GM18873 (cell line): ENCODE measurements at regions not wholly inside any gene's neighbourhood (a gene's known extent, or its start where the extent isn't known, plus 50 kb on each side); places are given as distances from the start of the nearest gene placed in this dataset.
"Not testable (repeated sequence)": the region's sequence is repeated elsewhere in the genome, so short reads cannot be mapped to it uniquely, and the experiment has no call there.

Source experiments
- ATAC-seq: cut with Tn5 transposase; IDR thresholded peaks from one replicate; pipeline ENCODE4 v1.9.1; 2021; ENCODE audit warnings: mild to moderate bottlenecking, moderate library complexity, moderate number of reproducible peaks; ENCODE audit not compliant: unreplicated experiment, low FRiP score

DNA sequence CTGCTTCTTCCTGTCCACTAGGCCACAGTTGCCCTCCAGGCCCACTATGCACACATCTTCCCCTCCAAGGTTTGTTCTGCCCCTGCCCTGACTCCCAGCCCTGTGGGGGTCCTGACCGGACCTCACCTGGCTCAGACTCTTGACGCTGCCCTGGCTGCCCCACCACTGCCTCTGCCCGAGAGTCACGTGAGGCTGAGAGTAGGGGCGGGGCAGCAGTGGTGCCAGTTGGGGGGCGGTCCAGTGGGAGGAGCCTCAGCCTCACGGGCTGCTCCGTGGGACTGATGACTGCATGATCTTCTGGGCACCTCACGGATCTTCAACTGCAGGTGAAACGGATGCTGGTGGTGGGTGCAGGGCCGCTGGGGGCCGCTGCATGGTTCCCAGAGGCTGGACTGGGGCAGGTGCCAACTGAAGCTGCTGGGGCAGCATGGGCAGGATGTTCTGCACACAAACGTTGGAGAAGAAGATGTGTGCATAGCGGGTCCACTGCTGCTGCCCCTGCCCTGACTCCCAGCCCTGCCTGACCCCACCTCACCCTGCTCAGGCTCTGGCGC, 77.6 kb downstream of the HHIPL2 start:
- ATAC-seq: not testable (repeated sequence)

DNA sequence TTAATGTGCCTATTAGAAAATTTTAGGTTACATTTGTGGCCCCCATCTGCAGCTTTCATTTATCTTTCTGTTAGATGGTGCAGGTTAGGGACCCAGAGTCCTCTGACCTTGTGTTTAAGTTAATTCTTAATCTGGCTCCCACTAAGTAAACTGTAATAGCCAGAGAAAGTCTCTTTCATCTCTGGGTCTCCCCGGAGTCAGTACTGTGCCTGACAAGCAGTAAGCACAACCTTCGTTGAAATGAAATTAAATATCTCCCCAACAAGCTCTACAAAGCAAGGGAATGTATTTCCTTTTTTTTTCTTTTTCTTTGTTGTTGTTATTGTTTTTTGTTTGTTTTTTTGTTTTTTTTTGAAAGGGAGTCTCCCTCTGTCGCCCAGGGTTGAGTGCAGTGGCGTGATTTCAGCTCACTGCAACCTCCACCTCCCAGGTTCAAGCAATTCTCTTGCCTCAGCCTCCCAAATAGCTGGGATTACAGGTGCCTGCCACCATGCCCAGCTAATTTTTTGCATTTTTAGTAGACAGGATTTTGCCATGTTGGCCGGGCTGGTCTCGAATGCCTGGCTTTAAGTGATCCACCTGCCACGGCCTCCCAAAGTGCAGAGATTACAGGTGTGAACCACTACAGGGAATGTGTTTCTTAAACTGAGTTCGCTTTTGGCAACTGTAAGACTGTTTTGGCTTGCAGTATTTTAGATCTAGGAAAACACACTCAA, 81.6 kb downstream of the HHIPL2 start:
- no peak for ATAC-seq

DNA sequence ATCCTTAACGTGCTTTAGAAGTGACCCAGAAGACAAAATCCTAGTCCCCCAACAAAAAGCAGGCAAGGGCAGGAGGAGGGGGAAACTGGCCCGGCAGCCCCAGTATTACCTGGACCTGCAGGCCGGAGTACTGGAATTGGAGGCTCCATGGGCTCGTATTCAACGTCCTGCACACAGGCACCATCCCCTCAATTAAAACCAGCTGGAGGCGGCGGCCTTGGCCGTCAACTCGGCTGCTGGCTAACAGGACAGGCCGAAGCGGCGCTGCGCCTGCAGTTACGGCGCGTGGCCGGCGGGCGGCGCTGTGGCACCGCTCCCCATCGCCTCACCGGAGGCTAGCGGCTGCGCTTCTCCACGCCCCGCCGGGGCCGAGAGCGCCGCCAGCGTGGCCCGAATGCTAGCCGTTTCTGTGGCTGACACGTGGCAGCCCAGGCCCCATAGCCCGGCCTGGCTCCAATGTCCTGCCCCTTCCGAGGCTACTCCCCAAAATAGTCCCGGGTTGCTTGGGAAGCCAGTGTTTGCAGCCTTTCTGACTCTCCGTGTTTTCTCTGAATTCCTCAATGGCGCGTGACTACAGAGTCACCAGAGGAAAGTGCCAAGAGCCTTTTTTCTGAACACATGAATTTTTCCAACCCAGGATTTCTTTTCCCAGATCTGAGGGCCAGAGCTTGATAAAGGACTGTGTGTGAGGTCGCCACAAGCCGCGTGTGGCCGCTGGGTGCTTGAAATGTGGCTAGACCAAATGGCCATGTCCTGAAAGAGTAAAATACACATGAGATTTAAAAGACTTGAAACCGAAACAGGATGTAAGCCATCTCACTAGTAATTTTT, 82.5 kb downstream of the HHIPL2 start:
- ATAC-seq: peak; percentile 91

DNA sequence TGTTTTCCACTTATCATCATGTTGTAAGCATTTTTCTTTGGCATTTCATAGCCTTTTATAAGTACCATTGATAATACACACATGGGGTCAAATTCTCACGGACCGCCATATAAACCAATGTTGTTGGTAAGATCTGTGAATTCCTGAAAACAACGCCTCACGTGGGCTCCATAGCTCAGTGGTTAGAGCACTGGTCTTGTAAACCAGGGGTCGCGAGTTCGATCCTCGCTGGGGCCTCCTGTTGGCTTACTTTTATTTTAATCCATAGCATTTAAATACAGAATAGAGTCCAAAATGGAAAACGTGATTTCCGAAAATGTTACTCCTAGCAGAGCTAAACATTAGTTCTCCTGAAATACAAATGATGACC, 83.1 kb downstream of the HHIPL2 start:
- ATAC-seq: peak; percentile 6

DNA sequence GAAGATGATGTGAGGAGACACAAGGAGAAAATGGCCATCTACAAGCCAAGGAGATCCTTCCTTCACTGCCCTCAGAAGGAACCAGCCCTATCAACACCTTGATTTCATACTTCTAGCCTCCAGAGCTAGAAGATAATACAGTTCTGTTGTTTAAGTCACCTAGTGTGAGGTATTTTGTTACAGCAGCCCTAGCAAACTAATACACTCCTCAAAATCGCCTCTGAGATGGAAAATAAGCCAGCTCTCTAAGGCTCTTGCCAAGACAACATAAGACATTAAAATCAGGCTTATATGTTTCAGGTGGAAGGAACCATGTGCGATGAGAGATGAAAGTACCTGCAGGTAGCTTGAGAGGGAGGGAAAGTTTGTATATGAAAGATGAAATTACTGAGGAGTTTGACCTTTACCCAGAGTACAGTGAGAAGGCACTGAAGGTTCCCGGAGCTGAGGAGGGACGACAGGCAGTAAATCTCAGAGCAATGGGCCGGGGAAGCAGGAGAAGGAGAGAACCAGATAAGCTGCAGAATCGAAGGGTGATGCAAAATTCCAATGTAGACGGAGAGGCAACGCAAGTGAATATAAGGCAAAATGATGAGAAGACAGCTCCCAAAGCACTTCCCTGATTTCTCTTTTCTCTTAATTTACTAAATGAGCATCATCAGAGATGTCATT, 84.7 kb downstream of the HHIPL2 start:
- no peak for ATAC-seq

DNA sequence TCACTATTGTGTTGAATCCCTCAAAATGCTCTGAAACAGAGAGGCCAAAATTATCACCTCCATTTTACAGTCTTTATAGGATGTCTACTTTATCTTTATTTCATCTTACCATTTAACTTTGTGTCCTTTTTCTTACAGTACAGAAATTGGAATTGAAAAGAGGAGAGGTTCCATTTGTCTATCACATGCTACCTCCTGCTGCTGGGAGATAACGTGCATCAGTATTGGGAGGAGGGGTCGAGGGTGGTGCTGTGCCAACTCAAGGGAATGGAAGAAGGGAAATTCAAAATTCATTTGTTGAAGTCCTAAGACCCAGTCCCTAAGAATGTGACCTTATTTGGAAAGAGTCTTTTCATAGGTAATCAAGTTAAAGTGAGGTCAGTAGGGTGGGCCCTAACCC, 85.3 kb downstream of the HHIPL2 start:
- ATAC-seq: no peak

DNA sequence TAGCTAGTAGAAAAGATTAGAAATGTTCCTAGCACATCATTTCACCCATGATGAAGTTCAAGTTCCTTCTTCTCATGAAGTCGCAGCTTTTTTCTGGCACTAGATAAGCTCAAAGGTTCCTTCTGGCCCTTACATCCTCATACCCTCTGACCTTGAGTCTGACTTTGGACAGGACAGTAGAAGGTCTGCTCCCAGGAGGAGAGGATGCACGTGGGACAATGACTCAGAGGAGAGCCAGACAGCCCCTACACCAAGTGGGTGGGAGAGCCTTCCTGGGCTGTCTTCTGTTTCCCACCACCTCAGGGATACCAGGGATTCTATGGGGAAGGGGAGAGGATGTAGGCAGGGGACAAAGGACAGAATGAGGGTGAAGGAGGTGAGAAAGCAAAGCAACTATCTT, 86.0 kb downstream of the HHIPL2 start:
- ATAC-seq: no peak

DNA sequence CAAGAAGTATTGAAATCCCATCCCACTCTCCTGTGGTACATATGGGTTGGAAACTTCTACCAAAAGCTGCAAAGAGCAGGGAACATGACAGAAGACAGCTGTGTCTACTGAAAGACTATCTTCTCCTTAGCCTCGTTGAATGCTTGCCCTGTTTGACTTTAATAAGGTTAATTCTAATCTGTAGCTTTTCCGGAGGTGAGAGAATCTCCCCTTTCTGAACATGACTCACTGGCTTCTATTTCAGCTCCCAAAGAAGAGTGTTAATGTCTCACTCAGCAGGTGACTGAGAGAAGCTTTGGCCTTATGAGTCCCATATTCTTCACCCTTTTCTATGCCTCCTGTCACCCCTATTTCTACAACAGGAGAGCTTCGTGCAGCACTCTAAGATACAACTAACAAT, 88.3 kb downstream of the HHIPL2 start:
- ATAC-seq: no peak

DNA sequence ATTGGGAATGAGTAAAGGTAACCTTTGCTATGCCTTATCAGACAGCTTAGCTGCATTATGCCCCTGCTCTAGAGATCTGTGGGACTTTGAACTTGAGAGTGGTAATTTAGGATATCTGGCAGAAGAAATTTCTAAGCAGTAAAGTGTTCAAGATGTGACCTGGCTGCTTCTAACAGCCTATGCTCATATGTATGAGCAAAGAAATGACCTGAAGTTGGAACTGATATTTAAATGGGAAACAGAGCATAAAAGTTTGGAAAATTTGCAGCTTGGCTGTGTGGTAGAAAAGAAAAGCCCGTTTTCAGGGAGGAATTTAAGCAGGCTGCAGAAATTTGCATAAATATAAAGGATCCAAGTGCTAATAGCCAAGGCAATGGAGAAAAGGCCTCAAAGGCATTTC, 90.4 kb downstream of the HHIPL2 start:
- ATAC-seq: no peak

DNA sequence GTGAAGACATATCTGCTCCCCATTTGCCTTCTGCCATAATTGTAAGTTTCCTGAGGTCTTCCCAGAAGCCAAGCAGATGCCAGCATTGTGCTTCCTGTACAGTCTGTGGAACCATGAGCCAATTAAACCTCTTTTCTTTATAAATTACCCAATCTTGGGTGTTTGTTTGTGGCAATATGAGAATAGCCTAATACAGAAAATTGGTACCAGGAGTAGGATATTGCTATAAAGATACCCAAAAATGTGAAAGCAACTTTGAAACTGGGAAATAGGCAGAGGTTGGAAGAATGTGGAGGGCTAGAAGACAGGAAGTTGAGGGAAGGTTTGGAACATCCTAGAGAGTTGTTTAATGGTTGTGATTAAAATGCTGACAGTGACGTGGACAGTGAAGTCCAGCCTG, 90.8 kb downstream of the HHIPL2 start:
- ATAC-seq: no peak

DNA sequence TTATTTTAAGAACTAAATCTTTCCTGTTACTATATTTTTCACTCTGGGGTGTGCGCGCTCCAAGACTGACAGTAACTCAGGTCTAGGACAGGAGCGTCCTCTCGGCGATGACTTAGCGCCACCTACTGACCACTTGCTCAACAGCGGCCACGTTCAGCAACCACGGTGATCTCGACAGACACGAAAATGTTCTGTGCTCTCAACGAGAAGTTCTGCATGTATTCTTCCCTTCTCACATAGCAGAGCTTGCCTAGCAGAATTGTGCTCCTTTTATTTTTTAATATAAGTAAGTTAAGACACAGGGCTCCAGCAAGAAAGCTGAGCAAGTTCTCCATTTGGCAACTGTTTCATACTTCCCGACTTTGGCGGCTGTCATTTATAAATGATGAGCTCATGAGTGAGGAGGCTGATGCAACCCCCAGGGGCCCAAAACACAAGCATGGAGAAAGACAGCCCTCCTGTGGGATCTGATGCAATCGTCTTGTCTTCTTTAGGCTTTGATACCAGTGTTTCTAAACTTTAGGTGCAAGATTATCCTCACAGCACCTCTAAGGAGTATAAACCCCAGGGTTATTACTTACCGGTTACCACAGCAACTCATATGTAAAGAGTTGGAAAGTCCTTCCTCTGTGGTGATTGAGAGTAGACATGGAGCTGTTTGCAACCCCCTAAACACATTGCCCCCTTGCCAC, 92.6 kb downstream of the HHIPL2 start:
- ATAC-seq: peak; percentile 95

DNA sequence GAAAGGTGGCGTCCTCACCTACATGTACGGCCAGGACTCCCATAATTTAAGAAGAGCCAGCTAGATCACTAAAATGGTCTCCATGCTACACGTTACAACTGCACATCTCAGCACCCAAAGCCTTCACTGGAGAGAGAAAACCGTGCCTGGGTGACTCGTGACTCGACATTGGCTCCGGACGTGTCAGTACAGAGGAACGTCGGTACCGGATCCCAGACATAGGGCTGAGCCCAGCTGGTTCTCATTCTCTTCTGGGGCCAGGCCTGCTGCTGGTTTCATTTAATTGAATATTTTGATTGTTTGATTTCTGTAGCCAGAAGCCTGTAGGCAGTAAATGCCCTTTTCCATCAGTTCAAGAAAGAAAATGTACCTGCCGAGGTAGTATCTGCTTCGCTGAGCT, 93.1 kb downstream of the HHIPL2 start:
- ATAC-seq: no peak

DNA sequence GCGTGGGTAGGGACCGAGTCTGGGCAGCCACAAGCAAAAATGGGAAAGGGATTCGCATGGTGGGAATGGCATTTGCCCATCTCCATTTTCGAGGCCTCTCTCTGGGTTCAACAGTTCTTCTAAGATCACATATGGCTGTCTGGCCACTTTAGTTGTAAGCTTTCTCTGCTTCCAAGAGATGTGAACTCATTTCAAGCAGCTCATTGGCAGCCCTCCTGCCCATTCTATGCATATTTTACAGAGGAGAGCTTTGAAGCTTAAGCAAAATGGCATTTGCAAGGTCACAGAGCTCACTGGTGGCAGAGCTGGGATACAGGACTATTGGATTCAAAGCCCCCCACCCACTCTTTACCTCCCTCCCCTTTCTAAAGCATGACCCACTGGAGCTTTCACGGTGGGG, 93.7 kb downstream of the HHIPL2 start:
- no peak for ATAC-seq

DNA sequence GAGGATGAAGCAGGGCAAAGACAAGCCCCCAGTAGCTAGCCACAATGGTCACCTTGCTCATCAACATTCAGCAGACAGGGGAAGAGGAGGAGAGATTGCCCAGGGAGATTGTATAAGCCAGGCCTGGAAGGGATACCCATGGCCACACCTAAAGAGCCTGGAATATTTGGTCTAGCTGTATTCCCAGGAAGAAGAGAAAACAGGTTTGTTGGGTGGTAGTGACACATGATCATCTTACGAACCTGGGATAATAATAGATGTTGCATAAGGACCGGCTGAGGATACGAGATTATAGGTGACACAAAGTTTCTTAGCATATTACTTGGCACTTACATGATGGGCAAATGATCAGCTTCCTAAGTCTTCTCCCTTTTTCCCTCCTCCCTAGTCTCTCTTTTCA, 95.9 kb downstream of the HHIPL2 start:
- no peak for ATAC-seq

DNA sequence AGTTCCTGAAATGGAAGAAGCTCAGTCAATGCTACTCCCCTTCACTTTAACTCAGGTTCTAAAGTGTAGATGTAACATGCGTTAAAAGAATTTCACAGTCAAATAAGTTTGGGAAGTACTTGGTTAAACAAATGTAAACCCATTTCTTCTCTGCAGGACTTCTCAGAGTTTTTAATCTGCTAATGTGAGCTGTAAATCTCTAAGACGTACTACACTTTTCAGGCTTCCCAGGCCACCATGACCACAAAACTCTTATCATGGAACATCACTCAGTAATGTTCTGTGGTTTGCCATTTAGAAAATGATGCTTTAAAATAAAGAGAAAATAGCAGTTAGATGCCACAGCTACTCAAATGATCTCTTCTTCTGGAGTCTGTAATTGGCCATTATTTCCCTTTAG, 104.3 kb downstream of the HHIPL2 start:
- ATAC-seq: no peak

DNA sequence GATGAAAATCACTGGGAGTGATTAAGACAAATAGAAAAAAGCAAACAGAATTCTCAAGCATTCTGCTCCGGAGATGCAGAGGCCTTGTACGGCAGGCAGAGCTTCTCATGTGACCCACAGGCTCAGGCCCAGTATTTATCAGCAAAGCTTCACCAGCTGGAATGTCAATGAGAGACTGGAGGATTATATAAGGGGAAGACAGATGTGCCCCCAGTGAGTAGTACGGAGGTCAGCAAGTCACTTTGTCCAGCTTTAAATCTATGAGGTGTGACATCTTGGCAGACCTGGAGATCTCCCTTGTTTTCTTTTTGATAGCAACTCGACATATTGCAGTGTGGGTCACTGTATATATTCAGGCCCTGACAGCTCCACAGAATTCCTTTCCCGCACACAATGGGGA, 106.8 kb downstream of the HHIPL2 start:
- no peak for ATAC-seq

DNA sequence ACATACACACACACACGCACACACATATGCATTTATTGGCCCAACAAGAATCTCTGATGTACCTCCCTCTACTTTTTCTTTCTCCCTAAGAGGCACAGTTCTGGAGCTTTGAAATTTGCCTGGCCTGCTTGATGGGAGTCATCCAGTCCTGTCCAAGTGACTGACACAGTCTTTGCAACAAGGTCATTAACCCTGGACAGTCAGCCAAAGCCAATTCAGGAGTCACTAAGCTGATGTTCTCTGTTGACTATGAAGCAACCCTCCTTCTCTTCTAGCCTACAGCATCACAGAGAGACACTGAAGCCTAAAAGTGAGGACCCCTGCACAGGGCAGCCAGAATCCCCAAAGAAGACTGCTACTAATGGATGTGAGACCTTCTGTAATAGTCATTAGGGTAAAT, 123.1 kb downstream of the HHIPL2 start:
- ATAC-seq: no peak

DNA sequence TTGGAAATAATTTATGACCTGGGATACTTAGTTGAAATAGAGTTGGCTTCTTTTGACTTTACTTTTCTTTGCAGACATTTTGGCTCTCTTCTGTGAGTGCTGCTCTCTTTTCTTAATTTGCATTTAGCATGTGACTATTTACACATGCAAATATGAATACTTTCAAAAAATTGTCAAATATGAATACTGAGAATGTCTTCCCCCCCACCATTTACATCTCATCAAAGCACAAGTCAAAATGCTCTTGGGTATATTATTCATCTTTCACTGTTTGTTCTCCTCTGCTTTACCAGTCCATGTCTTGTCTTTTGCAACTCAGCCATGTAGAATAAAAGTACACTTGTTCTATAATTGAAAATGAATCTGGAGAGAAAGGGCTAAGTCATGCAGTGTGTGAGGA, 126.5 kb downstream of the HHIPL2 start:
- ATAC-seq: no peak

DNA sequence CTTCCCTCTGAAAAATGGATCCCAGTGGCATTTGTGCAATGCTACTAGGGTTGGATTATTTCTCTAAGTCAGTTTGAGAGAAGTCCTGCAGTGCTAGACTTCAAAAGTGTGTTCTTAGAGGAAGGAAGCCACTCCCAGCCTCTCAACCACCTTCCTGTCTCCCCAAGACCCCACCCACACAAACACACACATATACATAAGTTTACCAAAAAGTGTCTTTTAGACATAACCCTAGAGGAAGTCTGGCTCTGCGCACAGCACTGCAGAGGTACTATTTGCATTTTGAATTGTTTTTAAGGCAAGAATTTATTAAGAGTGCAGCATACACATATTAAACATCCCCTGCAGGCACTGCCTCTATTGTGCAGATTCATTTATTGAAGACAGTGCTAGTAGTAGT, 127.3 kb downstream of the HHIPL2 start:
- no peak for ATAC-seq

DNA sequence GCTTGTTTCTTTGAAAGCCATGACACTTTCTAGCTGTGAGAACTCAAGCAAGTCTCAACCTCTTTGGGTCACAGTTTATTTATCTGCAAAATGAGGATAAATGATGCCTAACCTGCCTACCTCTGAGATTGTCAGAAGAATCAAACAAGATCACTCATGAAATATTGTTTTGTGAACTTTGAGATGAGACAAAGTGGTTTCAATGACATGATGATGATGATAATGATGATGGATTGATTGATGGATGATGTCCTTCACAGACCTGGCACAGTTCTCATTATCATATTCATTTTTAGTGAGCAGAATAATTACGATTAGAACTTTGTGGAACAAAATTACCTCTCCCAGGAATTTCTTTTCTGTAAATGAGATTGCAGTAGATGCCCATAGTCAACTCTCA, 129.2 kb downstream of the HHIPL2 start:
- ATAC-seq: no peak

DNA sequence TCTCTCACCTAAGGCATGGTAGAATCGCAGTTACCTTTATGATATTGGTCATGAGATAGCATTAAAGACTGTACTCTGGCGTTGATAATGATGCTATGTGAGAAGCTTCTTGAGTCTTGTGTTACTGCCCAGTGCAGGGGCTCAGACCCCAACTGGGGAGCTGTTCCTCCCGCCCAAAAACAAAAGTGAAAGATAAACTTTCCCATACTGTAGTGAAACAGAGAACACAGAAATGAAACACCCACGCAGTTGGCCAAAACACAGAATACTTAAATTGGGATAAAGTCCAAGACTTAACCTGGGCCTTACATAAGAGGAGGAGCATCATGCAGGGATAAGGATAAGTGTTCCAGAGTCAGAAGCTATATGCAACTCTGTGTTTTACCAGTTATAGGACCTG, 130.6 kb downstream of the HHIPL2 start:
- no peak for ATAC-seq
